ENCODE measurements at regions not wholly inside any gene's neighbourhood (a gene's known extent, or its start where the extent isn't known, plus 50 kb on each side); places are given as distances from the start of the nearest gene placed in this dataset.

DNA sequence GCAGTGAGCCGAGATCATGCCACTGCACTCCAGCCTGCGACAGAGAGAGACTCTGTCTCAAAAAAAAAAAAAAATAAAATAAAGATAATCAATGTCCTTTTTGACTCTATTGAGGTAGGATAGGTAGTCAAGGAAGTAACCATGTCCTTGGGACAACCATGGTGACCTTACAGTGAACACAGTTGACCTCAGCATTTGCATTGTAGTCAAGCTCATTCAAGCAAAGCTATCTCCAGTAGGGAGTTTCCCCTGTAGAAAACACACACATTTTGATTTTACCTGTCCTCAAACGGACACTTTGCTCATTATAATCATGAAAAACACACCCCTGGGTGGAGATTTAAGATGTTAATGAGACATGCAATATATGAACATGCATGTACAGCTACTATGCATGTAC lies 171.7 kb downstream of the KIF20B start:
- Histone ChIP-seq H3K27ac (no peak overlapping the region), H3K4me1 (no peaks in the 10 kb centered on the region), H3K27me3 (no peaks in the 10 kb centered on the region), H3K4me3 (no peak overlapping the region), H3K9me3 (no peaks in the 10 kb centered on the region), H3K36me3 (no peaks in the 10 kb centered on the region)
- no peak for TF ChIP-seq POLR2A (IDR thresholded peaks at IDR 0.05)
- TF ChIP-seq, protein P1, sequence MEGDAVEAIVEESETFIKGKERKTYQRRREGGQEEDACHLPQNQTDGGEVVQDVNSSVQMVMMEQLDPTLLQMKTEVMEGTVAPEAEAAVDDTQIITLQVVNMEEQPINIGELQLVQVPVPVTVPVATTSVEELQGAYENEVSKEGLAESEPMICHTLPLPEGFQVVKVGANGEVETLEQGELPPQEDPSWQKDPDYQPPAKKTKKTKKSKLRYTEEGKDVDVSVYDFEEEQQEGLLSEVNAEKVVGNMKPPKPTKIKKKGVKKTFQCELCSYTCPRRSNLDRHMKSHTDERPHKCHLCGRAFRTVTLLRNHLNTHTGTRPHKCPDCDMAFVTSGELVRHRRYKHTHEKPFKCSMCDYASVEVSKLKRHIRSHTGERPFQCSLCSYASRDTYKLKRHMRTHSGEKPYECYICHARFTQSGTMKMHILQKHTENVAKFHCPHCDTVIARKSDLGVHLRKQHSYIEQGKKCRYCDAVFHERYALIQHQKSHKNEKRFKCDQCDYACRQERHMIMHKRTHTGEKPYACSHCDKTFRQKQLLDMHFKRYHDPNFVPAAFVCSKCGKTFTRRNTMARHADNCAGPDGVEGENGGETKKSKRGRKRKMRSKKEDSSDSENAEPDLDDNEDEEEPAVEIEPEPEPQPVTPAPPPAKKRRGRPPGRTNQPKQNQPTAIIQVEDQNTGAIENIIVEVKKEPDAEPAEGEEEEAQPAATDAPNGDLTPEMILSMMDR (IDR thresholded peaks at IDR 0.05) = no peak
- no peak for TF ChIP-seq EP300 (IDR thresholded peaks at IDR 0.05)
- no peak for TF ChIP-seq POLR2AphosphoS5 (IDR thresholded peaks at IDR 0.05)
- WGBS, 5 donors = 75 to 82% (median 76%) methylated on average over 3 of the region's 3 CpGs
- intact Hi-C loops (cut with DNase I; ENCODE audit: low total_unique reads) = no loop called here
- no peak for DNase-seq

DNA sequence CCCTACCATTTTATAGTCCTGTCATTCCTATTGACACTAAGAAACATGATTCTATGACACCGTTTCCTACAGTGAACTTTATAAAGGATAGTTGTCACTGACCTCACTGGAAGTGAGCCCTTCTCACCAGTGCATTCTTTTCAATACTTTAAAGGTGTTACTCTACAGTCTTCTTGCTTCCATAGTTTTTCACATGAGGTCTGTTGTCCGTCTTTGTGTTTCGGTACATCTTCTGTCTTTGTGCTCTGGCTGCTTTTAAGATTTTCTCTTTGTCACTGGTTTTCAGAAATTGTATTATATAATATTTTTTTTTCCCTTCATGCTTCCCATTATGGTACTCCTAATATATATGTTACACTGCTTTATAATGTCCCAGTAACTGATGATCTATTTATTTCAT lies 174.2 kb downstream of the KIF20B start:
- no peaks in the 10 kb centered on the region for H3K27me3 ChIP-seq
- no peaks in the 10 kb centered on the region for H3K9me3 ChIP-seq
- H3K4me1 ChIP-seq = no peaks in the 10 kb centered on the region
- DNase-seq = no peak
- WGBS, 5 donors = 87 to 94% (median 90%) methylated on average over 3 of the region's 3 CpGs
- no peak overlapping the region for H3K4me3 ChIP-seq
- no peak overlapping the region for H3K27ac ChIP-seq
- intact Hi-C loops (cut with DNase I; ENCODE audit: low total_unique reads) = no loop called here
- TF ChIP-seq POLR2AphosphoS5 (IDR thresholded peaks at IDR 0.05) (no peak), POLR2A (IDR thresholded peaks at IDR 0.05) (no peak), EP300 (IDR thresholded peaks at IDR 0.05) (no peak)
- TF ChIP-seq, protein P1 (IDR thresholded peaks at IDR 0.05) = no peak
- H3K36me3 ChIP-seq = no peaks in the 10 kb centered on the region

DNA sequence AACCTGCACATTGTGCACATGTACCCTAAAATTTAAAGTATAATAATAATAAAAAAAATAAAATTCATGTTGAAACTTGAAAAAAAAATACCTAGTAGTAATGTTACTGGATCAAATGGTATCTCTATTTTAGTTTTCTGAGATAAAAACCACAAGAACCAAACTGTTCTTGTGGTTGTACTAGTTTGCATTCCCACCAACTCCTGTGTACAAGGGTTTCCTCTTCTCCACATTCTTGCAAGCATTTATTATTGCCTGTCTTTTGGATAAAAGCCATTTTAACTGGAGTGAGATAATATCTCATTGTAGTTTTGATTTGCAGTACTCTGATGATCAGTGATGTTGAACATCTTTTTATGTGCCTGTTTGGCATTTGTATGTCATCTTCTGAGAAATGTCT lies 177.7 kb downstream of the KIF20B start:
- H3K27me3 ChIP-seq = no peaks in the 10 kb centered on the region
- no peaks in the 10 kb centered on the region for H3K36me3 ChIP-seq
- H3K27ac ChIP-seq = no peak overlapping the region
- no peaks in the 10 kb centered on the region for H3K9me3 ChIP-seq
- no peaks in the 10 kb centered on the region for H3K4me1 ChIP-seq
- intact Hi-C loops (cut with DNase I; ENCODE audit: low total_unique reads) = no loop called here
- no peak overlapping the region for H3K4me3 ChIP-seq
- TF ChIP-seq POLR2A (IDR thresholded peaks at IDR 0.05) (no peak), EP300 (IDR thresholded peaks at IDR 0.05) (no peak), POLR2AphosphoS5 (IDR thresholded peaks at IDR 0.05) (no peak)
- no peak for DNase-seq

GRCh38 chr10:89887406-89887805 lies 186.0 kb downstream of the KIF20B start:
- no peaks in the 10 kb centered on the region for H3K4me1 ChIP-seq
- intact Hi-C loops (cut with DNase I; ENCODE audit: low total_unique reads) = no loop called here
- H3K36me3 ChIP-seq = no peaks in the 10 kb centered on the region
- 49 to 65% (median 54%) methylated on average over 4 of the region's 4 CpGs for WGBS, 5 donors
- H3K9me3 ChIP-seq = no peaks in the 10 kb centered on the region
- TF ChIP-seq, protein P1 (IDR thresholded peaks at IDR 0.05) = no peak
- TF ChIP-seq POLR2AphosphoS5 (IDR thresholded peaks at IDR 0.05) (no peak), EP300 (IDR thresholded peaks at IDR 0.05) (no peak), POLR2A (IDR thresholded peaks at IDR 0.05) (no peak)
- DNase-seq = no peak
- H3K27me3 ChIP-seq = no peaks in the 10 kb centered on the region
- H3K27ac ChIP-seq = no peak overlapping the region
- no peak overlapping the region for H3K4me3 ChIP-seq

DNA sequence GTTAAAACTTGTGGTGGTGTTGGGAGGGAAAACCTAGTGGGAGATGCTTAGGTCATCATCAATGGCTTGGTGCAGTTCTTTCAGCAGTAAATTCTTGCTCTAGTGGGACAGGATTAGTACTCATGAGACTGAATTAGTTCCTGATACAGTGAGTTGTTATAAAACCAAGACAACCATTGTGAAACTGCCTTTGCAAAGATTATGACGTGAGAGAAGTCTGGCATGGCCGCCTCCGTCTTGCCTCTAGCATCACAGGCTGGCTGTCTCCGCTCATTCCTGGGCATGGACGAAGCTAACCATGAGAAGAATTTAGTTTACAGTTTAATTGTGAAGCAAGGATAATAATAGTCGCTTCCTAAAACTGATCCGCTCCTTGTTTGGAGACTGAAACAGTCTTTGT lies 186.4 kb downstream of the KIF20B start:
- DNase-seq = peak in 1 of 2 donors; percentile 23
- TF ChIP-seq POLR2AphosphoS5 (IDR thresholded peaks at IDR 0.05) (no peak), EP300 (IDR thresholded peaks at IDR 0.05) (no peak), POLR2A (IDR thresholded peaks at IDR 0.05) (no peak)
- TF ChIP-seq, protein P1 (IDR thresholded peaks at IDR 0.05) = no peak
- Histone ChIP-seq H3K4me1 (no peaks in the 10 kb centered on the region), H3K27me3 (no peaks in the 10 kb centered on the region), H3K36me3 (no peaks in the 10 kb centered on the region), H3K4me3 (no peak overlapping the region), H3K9me3 (no peaks in the 10 kb centered on the region), H3K27ac (no peak overlapping the region)
- intact Hi-C loops (cut with DNase I; ENCODE audit: low total_unique reads) = no loop called here
- 56 to 79% (median 62%) methylated on average over 7 of the region's 7 CpGs for WGBS, 5 donors
